Stimulated activated CD4-positive, alpha-beta T cell treated with anti-CD3 and anti-CD28 coated beads, Interleukin-15, amount 100 ng/mL, for 48 hours (primary cell): ENCODE measurements at regions not wholly inside any gene's neighbourhood (a gene's known extent, or its start where the extent isn't known, plus 50 kb on each side); places are given as distances from the start of the nearest gene placed in this dataset.
"Not testable (repeated sequence)": the region's sequence is repeated elsewhere in the genome, so short reads cannot be mapped to it uniquely, and the experiment has no call there.

Experiments
- DNase-seq, 2 donors: peaks; one replicate each; pipeline ENCODE4 v3.0.0-alpha.2; 2020; ENCODE audit warnings: low read depth in 2 of 2

GRCh38 chr1:143699731-143700130, 272.1 kb downstream of the FAM72C start:
- no peak for DNase-seq

- no peak for DNase-seq
Observed at GRCh38 chr1:143699115-143699514, 272.7 kb downstream of the FAM72C start.

GRCh38 chr1:143698016-143698415, 273.8 kb downstream of the FAM72C start:
- DNase-seq, result no peak

GRCh38 chr1:143694085-143694484, 277.7 kb downstream of the FAM72C start:
- no peak for DNase-seq

GRCh38 chr1:143691971-143692529, 279.7 kb downstream of the FAM72C start:
- DNase-seq, result no peak

- DNase-seq, result no peak
Observed at GRCh38 chr1:143691400-143691891, 280.3 kb downstream of the FAM72C start.

- no peak for DNase-seq
Observed at GRCh38 chr1:143689781-143690180, 282.0 kb downstream of the FAM72C start.

- no peak for DNase-seq
Observed at GRCh38 chr1:143680304-143680703, 291.5 kb downstream of the FAM72C start.

GRCh38 chr1:143672983-143673382, 298.8 kb downstream of the FAM72C start:
- no peak for DNase-seq

- DNase-seq, result no peak
Observed at GRCh38 chr1:143667730-143668129, 304.1 kb downstream of the FAM72C start.

GRCh38 chr1:143666851-143667250, 304.9 kb downstream of the FAM72C start:
- no peak for DNase-seq

- no peak for DNase-seq
Observed at GRCh38 chr1:143665606-143666005, 306.2 kb downstream of the FAM72C start.

GRCh38 chr1:143663056-143663455, 308.7 kb downstream of the FAM72C start:
- DNase-seq, result not testable (repeated sequence)

- no peak for DNase-seq
Observed at GRCh38 chr1:143661418-143662101, 310.2 kb downstream of the FAM72C start.

GRCh38 chr1:143660354-143660941, 311.3 kb downstream of the FAM72C start:
- DNase-seq, result no peak

GRCh38 chr1:143653429-143653802, 318.4 kb downstream of the FAM72C start:
- DNase-seq, result no peak

- DNase-seq, result no peak
Observed at GRCh38 chr1:143652744-143653428, 318.9 kb downstream of the FAM72C start.

GRCh38 chr1:143652187-143652586, 319.6 kb downstream of the FAM72C start:
- no peak for DNase-seq

- no peak for DNase-seq
Observed at GRCh38 chr1:143651350-143651992, 320.3 kb downstream of the FAM72C start.

GRCh38 chr1:143644035-143644434, 327.8 kb downstream of the FAM72C start:
- not testable (repeated sequence) for DNase-seq

GRCh38 chr1:143643148-143643885, 328.5 kb downstream of the FAM72C start:
- no peak for DNase-seq
